HG03175 (cell line): ENCODE measurements at regions not wholly inside any gene's neighbourhood (a gene's known extent, or its start where the extent isn't known, plus 50 kb on each side); places are given as distances from the start of the nearest gene placed in this dataset.

ENCODE experiments used
- ATAC-seq: cut with Tn5 transposase; IDR thresholded peaks from one replicate; pipeline ENCODE4 v1.9.1; 2021; ENCODE audit warnings: mild to moderate bottlenecking, moderate library complexity; ENCODE audit not compliant: unreplicated experiment

- ATAC-seq, result no peak
Observed at GRCh38 chr1:63169057-63169456, 153.3 kb upstream of the FOXD3 start.

- no peak for ATAC-seq
Observed at GRCh38 chr1:63173161-63173560, 149.2 kb upstream of the FOXD3 start.

GRCh38 chr1:63189677-63190076, 132.7 kb upstream of the FOXD3 start:
- ATAC-seq, result no peak

- no peak for ATAC-seq
Observed at GRCh38 chr1:63190171-63190570, 132.2 kb upstream of the FOXD3 start.

- ATAC-seq, result no peak
Observed at GRCh38 chr1:63198871-63199394, 123.4 kb upstream of the FOXD3 start.

- ATAC-seq, result no peak
Observed at GRCh38 chr1:63199706-63200335, 122.5 kb upstream of the FOXD3 start.

GRCh38 chr1:63200676-63201075, 121.7 kb upstream of the FOXD3 start:
- no peak for ATAC-seq

GRCh38 chr1:63203641-63204040, 118.7 kb upstream of the FOXD3 start:
- ATAC-seq, result no peak

- ATAC-seq, result no peak
Observed at GRCh38 chr1:63205776-63206175, 116.6 kb upstream of the FOXD3 start.

- no peak for ATAC-seq
Observed at GRCh38 chr1:63214553-63214952, 107.8 kb upstream of the FOXD3 start.

- no peak for ATAC-seq
Observed at GRCh38 chr1:63223426-63223825, 98.9 kb upstream of the FOXD3 start.

- no peak for ATAC-seq
Observed at GRCh38 chr1:63230722-63231121, 91.6 kb upstream of the FOXD3 start.

- no peak for ATAC-seq
Observed at GRCh38 chr1:63238721-63239120, 83.6 kb upstream of the FOXD3 start.

GRCh38 chr1:63245186-63245585, 77.2 kb upstream of the FOXD3 start:
- no peak for ATAC-seq

- ATAC-seq, result no peak
Observed at GRCh38 chr1:63248216-63248615, 74.2 kb upstream of the FOXD3 start.

- ATAC-seq, result no peak
Observed at GRCh38 chr1:63255153-63255552, 67.2 kb upstream of the FOXD3 start.

GRCh38 chr1:63261736-63262458, 60.5 kb upstream of the FOXD3 start:
- ATAC-seq, result no peak

GRCh38 chr1:63262459-63262770, 60.0 kb upstream of the FOXD3 start:
- ATAC-seq, result no peak

GRCh38 chr1:63264161-63264560, 58.2 kb upstream of the FOXD3 start:
- ATAC-seq, result no peak

GRCh38 chr1:63266857-63267256, 55.5 kb upstream of the FOXD3 start:
- ATAC-seq, result no peak

- no peak for ATAC-seq
Observed at GRCh38 chr1:63268876-63269275, 53.5 kb upstream of the FOXD3 start.

- no peak for ATAC-seq
Observed at GRCh38 chr1:63269571-63269970, 52.8 kb upstream of the FOXD3 start.
